Uterus (tissue), 3 donors: ENCODE measurements at regions not wholly inside any gene's neighbourhood (a gene's known extent, or its start where the extent isn't known, plus 50 kb on each side); places are given as distances from the start of the nearest gene placed in this dataset.

Experiments
- DNase-seq, 2 donors: peaks; one replicate each; pipeline ENCODE4 v3.0.0-alpha.2; 2019 to 2020
- H3K27ac ChIP-seq, 2 donors: fragments of 200-600 bp; sonication (generic); 1 replicate in 1 of 2; 2 replicates in 1 of 2; pipeline ENCODE4 v1.5.1; 2016 to 2018
- H3K27me3 ChIP-seq, 2 donors: fragments of 200-600 bp; sonication (generic); one replicate each; pipeline ENCODE4 v1.5.1; 2018 to 2019; ENCODE audit warnings: control low read depth in 1 of 2
- H3K36me3 ChIP-seq, 2 donors: fragments of 200-600 bp; sonication (generic); one replicate each; pipeline ENCODE4 v1.5.1; 2019; ENCODE audit warnings: control low read depth in 1 of 2
- H3K4me1 ChIP-seq, 2 donors: fragments of 200-600 bp; sonication (generic); one replicate each; pipeline ENCODE4 v1.5.1; 2018 to 2019; ENCODE audit warnings: control low read depth in 1 of 2
- H3K4me3 ChIP-seq, 2 donors: fragments of 200-600 bp; sonication (generic); 1 replicate in 1 of 2; 2 replicates in 1 of 2; pipeline ENCODE4 v1.5.1; 2018 to 2019; ENCODE audit warnings: mild to moderate bottlenecking in 1 of 2
- H3K9me3 ChIP-seq, 2 donors: fragments of 200-600 bp; sonication (generic); one replicate each; pipeline ENCODE4 v1.5.1; 2019; ENCODE audit warnings: control low read depth in 1 of 2
- CTCF ChIP-seq, 4 experiments: fragments of 200-600 bp in 2 of 4; fragments of 450-650 bp in 2 of 4; sonication (generic) in 2 of 4; IDR thresholded peaks; one replicate each; pipeline ENCODE4 v1.5.1; 2016 to 2019; ENCODE audit warnings: antibody characterized with exemption in 4 of 4, mild to moderate bottlenecking in 2 of 4, moderate library complexity in 1 of 4
- POLR2A ChIP-seq, 2 donors: fragments of 450-650 bp; IDR thresholded peaks; one replicate each; pipeline ENCODE4 v1.6.1; 2016; ENCODE audit warnings: antibody characterized with exemption in 2 of 2, mild to moderate bottlenecking in 1 of 2, moderate library complexity in 1 of 2
- intact Hi-C: fragments of 100-400 bp; cut with DNase I; formaldehyde crosslinking; loops from one replicate; pipeline ENCODE4 v1.15.1; 2023; ENCODE audit warnings: low total_unique reads
- donor health status: DM: yes; HTN: yes; CAD: no.

- H3K27me3 ChIP-seq: no peaks in the 10 kb centered on the region
These were observed 392.4 kb downstream of the RPS6KC1 start for GRCh38 chr1:213443415-213443814.

GRCh38 chr1:213444224-213444623 is 393.2 kb downstream of the RPS6KC1 start:
- DNase-seq: no peak
- Histone ChIP-seq H3K4me1 (no peaks in the 10 kb centered on the region), H3K9me3 (no peaks in the 10 kb centered on the region), H3K27ac (no peak overlapping the region), H3K36me3 (no peaks in the 10 kb centered on the region), H3K27me3 (no peaks in the 10 kb centered on the region), H3K4me3 (no peak overlapping the region)
- no peak for TF ChIP-seq CTCF (IDR thresholded peaks at IDR 0.05)
- no peak for TF ChIP-seq POLR2A (IDR thresholded peaks at IDR 0.05)
- intact Hi-C loops: no loop called here

More at GRCh38 chr1:213443415-213443814, 392.4 kb downstream of the RPS6KC1 start:
- Histone ChIP-seq H3K4me1 (no peaks in the 10 kb centered on the region), H3K36me3 (no peaks in the 10 kb centered on the region), H3K27ac (no peak overlapping the region), H3K9me3 (no peaks in the 10 kb centered on the region), H3K4me3 (no peak overlapping the region)
- no peak for TF ChIP-seq CTCF (IDR thresholded peaks at IDR 0.05)
- no peak for TF ChIP-seq POLR2A (IDR thresholded peaks at IDR 0.05)
- intact Hi-C loops: no loop called here
- DNase-seq: no peak

- Histone ChIP-seq H3K36me3 (no peaks in the 10 kb centered on the region), H3K27me3 (no peaks in the 10 kb centered on the region), H3K9me3 (no peaks in the 10 kb centered on the region), H3K27ac (no peak overlapping the region), H3K4me1 (no peaks in the 10 kb centered on the region), H3K4me3 (no peak overlapping the region)
- TF ChIP-seq POLR2A (IDR thresholded peaks at IDR 0.05): no peak
- no peak for TF ChIP-seq CTCF (IDR thresholded peaks at IDR 0.05)
- no peak for DNase-seq
- intact Hi-C loops: no loop called here
These were observed 395.5 kb downstream of the RPS6KC1 start for GRCh38 chr1:213446496-213446895.

GRCh38 chr1:213448360-213448759 is 397.3 kb downstream of the RPS6KC1 start:
- Histone ChIP-seq H3K27ac (no peak overlapping the region), H3K27me3 (no peaks in the 10 kb centered on the region), H3K9me3 (no peaks in the 10 kb centered on the region), H3K4me1 (no peaks in the 10 kb centered on the region), H3K4me3 (no peak overlapping the region), H3K36me3 (no peaks in the 10 kb centered on the region)
- TF ChIP-seq POLR2A (IDR thresholded peaks at IDR 0.05) (no peak), CTCF (IDR thresholded peaks at IDR 0.05) (no peak)
- intact Hi-C loops: no loop called here
- no peak for DNase-seq

- TF ChIP-seq CTCF (IDR thresholded peaks at IDR 0.05) (no peak), POLR2A (IDR thresholded peaks at IDR 0.05) (no peak)
- Histone ChIP-seq H3K36me3 (no peaks in the 10 kb centered on the region), H3K9me3 (no peaks in the 10 kb centered on the region), H3K27ac (no peak overlapping the region), H3K4me3 (no peak overlapping the region), H3K4me1 (no peaks in the 10 kb centered on the region), H3K27me3 (no peaks in the 10 kb centered on the region)
- intact Hi-C loops: no loop called here
- no peak for DNase-seq
These were observed 397.7 kb downstream of the RPS6KC1 start for GRCh38 chr1:213448776-213449175.
